ENCODE measurements at regions not wholly inside any gene's neighbourhood (a gene's known extent, or its start where the extent isn't known, plus 50 kb on each side); places are given as distances from the start of the nearest gene placed in this dataset.

DNA sequence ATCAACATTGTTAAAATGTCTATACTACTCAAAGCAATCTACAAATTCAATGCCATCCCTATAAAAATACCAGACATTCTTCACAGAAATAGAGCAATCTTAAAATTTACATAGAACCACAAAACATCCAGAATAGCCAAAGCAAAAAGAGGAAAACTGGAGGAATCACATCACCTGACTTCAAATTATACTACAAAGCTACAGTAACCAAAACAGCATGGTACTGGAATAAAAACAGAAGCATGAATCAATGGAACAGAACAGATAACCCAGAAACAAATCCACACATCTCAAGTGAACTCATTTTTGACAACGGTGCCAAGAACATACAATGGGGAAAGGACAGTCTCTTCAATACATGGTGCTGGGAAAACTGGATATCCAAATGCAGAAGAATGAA, 87.3 kb upstream of the EGFR start:
- TF ChIP-seq, protein P1, sequence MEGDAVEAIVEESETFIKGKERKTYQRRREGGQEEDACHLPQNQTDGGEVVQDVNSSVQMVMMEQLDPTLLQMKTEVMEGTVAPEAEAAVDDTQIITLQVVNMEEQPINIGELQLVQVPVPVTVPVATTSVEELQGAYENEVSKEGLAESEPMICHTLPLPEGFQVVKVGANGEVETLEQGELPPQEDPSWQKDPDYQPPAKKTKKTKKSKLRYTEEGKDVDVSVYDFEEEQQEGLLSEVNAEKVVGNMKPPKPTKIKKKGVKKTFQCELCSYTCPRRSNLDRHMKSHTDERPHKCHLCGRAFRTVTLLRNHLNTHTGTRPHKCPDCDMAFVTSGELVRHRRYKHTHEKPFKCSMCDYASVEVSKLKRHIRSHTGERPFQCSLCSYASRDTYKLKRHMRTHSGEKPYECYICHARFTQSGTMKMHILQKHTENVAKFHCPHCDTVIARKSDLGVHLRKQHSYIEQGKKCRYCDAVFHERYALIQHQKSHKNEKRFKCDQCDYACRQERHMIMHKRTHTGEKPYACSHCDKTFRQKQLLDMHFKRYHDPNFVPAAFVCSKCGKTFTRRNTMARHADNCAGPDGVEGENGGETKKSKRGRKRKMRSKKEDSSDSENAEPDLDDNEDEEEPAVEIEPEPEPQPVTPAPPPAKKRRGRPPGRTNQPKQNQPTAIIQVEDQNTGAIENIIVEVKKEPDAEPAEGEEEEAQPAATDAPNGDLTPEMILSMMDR (IDR thresholded peaks at IDR 0.05 in 4 of 5, conservative IDR thresholded peaks at IDR 0.05 in 1 of 5), result no peak
- TF ChIP-seq POLR2A (IDR thresholded peaks at IDR 0.05), result no peak

Measured in gastrocnemius medialis (tissue), 4 donors.